NCI-H2196 (cell line): ENCODE measurements at regions not wholly inside any gene's neighbourhood (a gene's known extent, or its start where the extent isn't known, plus 50 kb on each side); places are given as distances from the start of the nearest gene placed in this dataset.
"Not testable (repeated sequence)": the region's sequence is repeated elsewhere in the genome, so short reads cannot be mapped to it uniquely, and the experiment has no call there.

Source experiments
- DNase-seq: peaks from one replicate; lab custom pipeline; 2025; ENCODE audit not compliant: unreplicated experiment; lab: John Stamatoyannopoulos, UW

GRCh38 chr14:44620121-44621019 is 113.3 kb upstream of the FSCB start:
- DNase-seq = no peak

- DNase-seq = no peak
These were observed 109.1 kb upstream of the FSCB start for GRCh38 chr14:44616204-44616603.

GRCh38 chr14:44613061-44613712 is 106.1 kb upstream of the FSCB start:
- peak; percentile 24 for DNase-seq

- no peak for DNase-seq
These were observed 104.9 kb upstream of the FSCB start for GRCh38 chr14:44612002-44612401.

GRCh38 chr14:44609876-44610510 is 102.9 kb upstream of the FSCB start:
- no peak for DNase-seq

GRCh38 chr14:44609201-44609600 is 102.1 kb upstream of the FSCB start:
- DNase-seq = no peak

- DNase-seq = no peak
These were observed 100.6 kb upstream of the FSCB start for GRCh38 chr14:44607701-44608100.

- no peak for DNase-seq
These were observed 99.5 kb upstream of the FSCB start for GRCh38 chr14:44606576-44606975.

GRCh38 chr14:44601266-44601665 is 94.2 kb upstream of the FSCB start:
- DNase-seq = not testable (repeated sequence)

- DNase-seq = no peak
These were observed 82.1 kb upstream of the FSCB start for GRCh38 chr14:44589180-44589579.

GRCh38 chr14:44586910-44587309 is 79.8 kb upstream of the FSCB start:
- peak; percentile 72 for DNase-seq

GRCh38 chr14:44576356-44576755 is 69.3 kb upstream of the FSCB start:
- no peak for DNase-seq

GRCh38 chr14:44567997-44568396 is 60.9 kb upstream of the FSCB start:
- no peak for DNase-seq

GRCh38 chr14:44565968-44566367 is 58.9 kb upstream of the FSCB start:
- DNase-seq = no peak

GRCh38 chr14:44564908-44565307 is 57.8 kb upstream of the FSCB start:
- DNase-seq = no peak
